ENCODE measurements at regions not wholly inside any gene's neighbourhood (a gene's known extent, or its start where the extent isn't known, plus 50 kb on each side); places are given as distances from the start of the nearest gene placed in this dataset.

DNA sequence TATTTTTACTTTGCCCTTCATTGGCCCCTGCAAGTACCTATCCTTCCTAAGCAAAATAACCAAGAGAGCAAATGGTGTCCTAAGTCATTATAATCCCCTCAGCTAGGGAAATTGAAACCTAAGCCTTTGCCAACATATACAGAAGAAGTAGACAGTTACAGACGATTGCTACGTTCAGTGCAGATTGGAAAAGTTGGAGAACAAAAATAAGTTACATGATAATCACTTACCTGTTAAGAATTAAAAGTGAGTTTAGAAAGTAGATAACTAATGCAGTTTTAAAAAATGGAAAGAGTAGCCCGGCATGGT, 244.8 kb downstream of the MPDZ start:
- TF ChIP-seq, protein P1, sequence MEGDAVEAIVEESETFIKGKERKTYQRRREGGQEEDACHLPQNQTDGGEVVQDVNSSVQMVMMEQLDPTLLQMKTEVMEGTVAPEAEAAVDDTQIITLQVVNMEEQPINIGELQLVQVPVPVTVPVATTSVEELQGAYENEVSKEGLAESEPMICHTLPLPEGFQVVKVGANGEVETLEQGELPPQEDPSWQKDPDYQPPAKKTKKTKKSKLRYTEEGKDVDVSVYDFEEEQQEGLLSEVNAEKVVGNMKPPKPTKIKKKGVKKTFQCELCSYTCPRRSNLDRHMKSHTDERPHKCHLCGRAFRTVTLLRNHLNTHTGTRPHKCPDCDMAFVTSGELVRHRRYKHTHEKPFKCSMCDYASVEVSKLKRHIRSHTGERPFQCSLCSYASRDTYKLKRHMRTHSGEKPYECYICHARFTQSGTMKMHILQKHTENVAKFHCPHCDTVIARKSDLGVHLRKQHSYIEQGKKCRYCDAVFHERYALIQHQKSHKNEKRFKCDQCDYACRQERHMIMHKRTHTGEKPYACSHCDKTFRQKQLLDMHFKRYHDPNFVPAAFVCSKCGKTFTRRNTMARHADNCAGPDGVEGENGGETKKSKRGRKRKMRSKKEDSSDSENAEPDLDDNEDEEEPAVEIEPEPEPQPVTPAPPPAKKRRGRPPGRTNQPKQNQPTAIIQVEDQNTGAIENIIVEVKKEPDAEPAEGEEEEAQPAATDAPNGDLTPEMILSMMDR (IDR thresholded peaks at IDR 0.05): no peak
- TF ChIP-seq RAD21 (IDR thresholded peaks at IDR 0.05; ENCODE audit: low read length) (no peak), POLR2AphosphoS5 (IDR thresholded peaks at IDR 0.05; ENCODE audit: low read depth, low read length) (no peak), NFIC (IDR thresholded peaks at IDR 0.05; ENCODE audit: borderline replicate concordance) (no peak), FOXM1 (IDR thresholded peaks at IDR 0.05; ENCODE audit: low read depth) (no peak), RFX5 (IDR thresholded peaks at IDR 0.05; ENCODE audit: low read length) (no peak), GABPA (IDR thresholded peaks at IDR 0.05; ENCODE audit: low read depth) (no peak), MXI1 (IDR thresholded peaks at IDR 0.05; ENCODE audit: low read depth, low read length) (no peak), TAF1 (IDR thresholded peaks at IDR 0.05; ENCODE audit: borderline replicate concordance, low read depth, low read length) (no peak), EZH2phosphoT487 (IDR thresholded peaks at IDR 0.05; ENCODE audit: borderline replicate concordance, low read depth) (no peak), CHD2 (IDR thresholded peaks at IDR 0.05; ENCODE audit: low read length, partially characterized antibody) (no peak)
- TF ChIP-seq, protein P2, sequence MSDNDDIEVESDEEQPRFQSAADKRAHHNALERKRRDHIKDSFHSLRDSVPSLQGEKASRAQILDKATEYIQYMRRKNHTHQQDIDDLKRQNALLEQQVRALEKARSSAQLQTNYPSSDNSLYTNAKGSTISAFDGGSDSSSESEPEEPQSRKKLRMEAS (IDR thresholded peaks at IDR 0.05; ENCODE audit: low read depth): no peak
- TF ChIP-seq, protein P3, sequence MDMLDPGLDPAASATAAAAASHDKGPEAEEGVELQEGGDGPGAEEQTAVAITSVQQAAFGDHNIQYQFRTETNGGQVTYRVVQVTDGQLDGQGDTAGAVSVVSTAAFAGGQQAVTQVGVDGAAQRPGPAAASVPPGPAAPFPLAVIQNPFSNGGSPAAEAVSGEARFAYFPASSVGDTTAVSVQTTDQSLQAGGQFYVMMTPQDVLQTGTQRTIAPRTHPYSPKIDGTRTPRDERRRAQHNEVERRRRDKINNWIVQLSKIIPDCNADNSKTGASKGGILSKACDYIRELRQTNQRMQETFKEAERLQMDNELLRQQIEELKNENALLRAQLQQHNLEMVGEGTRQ (IDR thresholded peaks at IDR 0.05; ENCODE audit: borderline replicate concordance, low read depth, low read length): no peak
